A549 (cell line): ENCODE measurements at regions not wholly inside any gene's neighbourhood (a gene's known extent, or its start where the extent isn't known, plus 50 kb on each side); places are given as distances from the start of the nearest gene placed in this dataset.

Experiments used
- ATAC-seq, 2 experiments: fragments of 200-7000 bp in 1 of 2; fragments of >200 bp in 1 of 2; cut with Nextera tagmentation in 1 of 2; cut with Tn5 transposase in 1 of 2; 3 replicates each; pipeline versions ENCODE4 v1.8.0 to v1.9.1; 2018 to 2020; ENCODE audit warnings: mild to moderate bottlenecking in 1 of 2, moderate library complexity in 1 of 2
- CTCF ChIA-PET: fragments of 300-600 bp; sonication (Branson Sonifier 250); formaldehyde crosslinking; extraction: SDS; loops from one replicate; lab custom pipeline; 2021; ENCODE audit warnings: antibody characterized with exemption, inconsistent platforms; lab: Yijun Ruan, JAX
- POLR2A ChIA-PET: fragments of 350-600 bp; formaldehyde crosslinking; extraction: SDS; loops from one replicate; lab custom pipeline; 2021; ENCODE audit warnings: antibody characterized with exemption, inconsistent platforms; lab: Yijun Ruan, JAX
- DNase-seq, 2 experiments: peaks; one replicate each; pipeline versions ENCODE4 v3.0.0 to v3.0.0-alpha.2; 2011 to 2016; ENCODE audit warnings: low read depth in 1 of 2, low spot score in 1 of 2
- FAIRE-seq: peaks from 2 replicates; lab custom pipeline; 2011; peaks lifted over from hg19 to GRCh38; lab: Jason Lieb, UNC
- H3K27ac ChIP-seq, 2 experiments: fragments of >200 bp; sonication (Bioruptor Twin); formaldehyde crosslinking; 3 replicates each; pipeline ENCODE4 v1.5.1; 2016 to 2017
- H3K4me1 ChIP-seq: fragments of >200 bp; sonication (Bioruptor Twin); formaldehyde crosslinking; 3 replicates; pipeline ENCODE4 v1.6.1; 2016
- H3K4me2 ChIP-seq: fragments of >200 bp; sonication (Bioruptor Twin); formaldehyde crosslinking; 3 replicates; pipeline ENCODE4 v1.6.1; 2016
- H3K4me3 ChIP-seq: fragments of >200 bp; sonication (Bioruptor Twin); formaldehyde crosslinking; 3 replicates; pipeline ENCODE4 v1.5.1; 2016
- H3K9me3 ChIP-seq: fragments of >200 bp; sonication (Bioruptor Twin); formaldehyde crosslinking; 3 replicates; pipeline ENCODE4 v1.6.1; 2016
- CBX2 ChIP-seq: fragments of 200-600 bp; sonication (generic); IDR thresholded peaks from 2 replicates; pipeline ENCODE4 v1.6.1; 2016; ENCODE audit warnings: low read depth, mild to moderate bottlenecking, borderline replicate concordance
- CBX8 ChIP-seq: fragments of 200-600 bp; sonication (generic); IDR thresholded peaks from 2 replicates; pipeline ENCODE4 v1.6.1; 2016
- CEBPB ChIP-seq, 2 experiments: fragments of >200 bp in 1 of 2; sonication (Bioruptor Twin) in 1 of 2; formaldehyde crosslinking in 1 of 2; IDR thresholded peaks; 2 replicates each; pipeline ENCODE4 v1.6.1; 2012 to 2016
- EP300 ChIP-seq, 2 experiments: fragments of >200 bp; sonication (Bioruptor Twin); formaldehyde crosslinking; IDR thresholded peaks; 2 replicates in 1 of 2; 3 replicates in 1 of 2; pipeline ENCODE4 v1.6.1; 2016 to 2017
- ESRRA ChIP-seq: fragments of 150-350 bp; IDR thresholded peaks from 2 replicates; pipeline ENCODE4 v1.6.1; 2014; ENCODE audit warnings: mild to moderate bottlenecking, low read length, borderline replicate concordance
- FOSB ChIP-seq: fragments of 250-450 bp; sonication (Bioruptor Pico); IDR thresholded peaks from 2 replicates; pipeline ENCODE4 v1.5.0; 2020; ENCODE audit warnings: mild to moderate bottlenecking, moderate library complexity
- FOSL2 ChIP-seq, 2 experiments: fragments of 450-650 bp in 1 of 2; fragments of >200 bp in 1 of 2; sonication (Bioruptor Twin) in 1 of 2; formaldehyde crosslinking; IDR thresholded peaks; 2 replicates each; pipeline versions ENCODE4 v1.5.0 to v1.6.1; 2016 to 2020; ENCODE audit warnings: mild to moderate bottlenecking in 1 of 2, moderate library complexity in 1 of 2
- FOXS1 ChIP-seq: fragments of 250-450 bp; sonication (Bioruptor Pico); IDR thresholded peaks from 2 replicates; pipeline ENCODE4 v1.5.0; 2020; ENCODE audit warnings: mild to moderate bottlenecking, moderate library complexity
- HES2 ChIP-seq: fragments of >200 bp; sonication (Bioruptor Twin); formaldehyde crosslinking; IDR thresholded peaks from 2 replicates; pipeline ENCODE4 v1.6.1; 2016
- HOXA7 ChIP-seq: fragments of 250-450 bp; sonication (Bioruptor Pico); IDR thresholded peaks from 2 replicates; pipeline ENCODE4 v1.5.0; 2020; ENCODE audit warnings: mild to moderate bottlenecking, moderate library complexity
- HOXB13 ChIP-seq: fragments of 250-450 bp; sonication (Bioruptor Pico); IDR thresholded peaks from 2 replicates; pipeline ENCODE4 v1.5.0; 2020; ENCODE audit warnings: low read depth, mild to moderate bottlenecking, moderate library complexity
- MAFK ChIP-seq: fragments of 450-650 bp; IDR thresholded peaks from 2 replicates; pipeline ENCODE4 v1.6.1; 2014; ENCODE audit not compliant: partially characterized antibody
- MYC ChIP-seq: IDR thresholded peaks from 2 replicates; pipeline ENCODE4 v1.6.1; 2012; ENCODE audit warnings: mild to moderate bottlenecking, inconsistent platforms, low read length, improper control_type of control experiment, borderline replicate concordance
- PHF8 ChIP-seq: fragments of 200-600 bp; sonication (generic); IDR thresholded peaks from 2 replicates; pipeline ENCODE4 v1.6.1; 2016; ENCODE audit warnings: low read depth, mild to moderate bottlenecking, antibody characterized with exemption, moderate library complexity, borderline replicate concordance
- POLR2A ChIP-seq: IDR thresholded peaks from 2 replicates; pipeline ENCODE4 v1.6.1; 2012; ENCODE audit warnings: mild to moderate bottlenecking, low read length
- POLR2AphosphoS2 ChIP-seq: conservative IDR thresholded peaks from 2 replicates; pipeline ENCODE4 v1.6.1; 2012; ENCODE audit warnings: low read length, improper control_type of control experiment, inconsistent platforms
- RARB ChIP-seq: fragments of 250-450 bp; sonication (Bioruptor Pico); IDR thresholded peaks from 2 replicates; pipeline ENCODE4 v1.8.0; 2021; ENCODE audit warnings: mild to moderate bottlenecking, moderate library complexity
- RCOR1 ChIP-seq: fragments of 150-350 bp; IDR thresholded peaks from 2 replicates; pipeline ENCODE4 v1.6.1; 2014; ENCODE audit warnings: antibody characterized with exemption, low read length, low read depth
- RNF2 ChIP-seq: fragments of 200-600 bp; sonication (generic); IDR thresholded peaks from 2 replicates; pipeline ENCODE4 v1.6.1; 2016; ENCODE audit warnings: low read depth, mild to moderate bottlenecking, antibody characterized with exemption, moderate library complexity, borderline replicate concordance
- SREBF2 ChIP-seq: fragments of 450-650 bp; IDR thresholded peaks from 2 replicates; pipeline ENCODE4 v1.6.1; 2014; ENCODE audit warnings: mild to moderate bottlenecking, moderate library complexity
- TFCP2L1 ChIP-seq: fragments of 250-450 bp; sonication (Bioruptor Pico); IDR thresholded peaks from 2 replicates; pipeline ENCODE4 v1.5.0; 2021; ENCODE audit warnings: mild to moderate bottlenecking
- ZC3H11A ChIP-seq: fragments of 450-650 bp; IDR thresholded peaks from 2 replicates; pipeline ENCODE4 v1.6.1; 2014; ENCODE audit warnings: antibody characterized with exemption, mild to moderate bottlenecking
- ZFP36 ChIP-seq: fragments of 450-650 bp; IDR thresholded peaks from 2 replicates; pipeline ENCODE4 v1.6.1; 2014; ENCODE audit warnings: borderline replicate concordance; ENCODE audit not compliant: partially characterized antibody
- ZNF302 ChIP-seq: fragments of 250-450 bp; sonication (Bioruptor Pico); IDR thresholded peaks from 2 replicates; pipeline ENCODE4 v1.9.0; 2021; ENCODE audit warnings: inconsistent platforms, mild to moderate bottlenecking, moderate library complexity
- ZSCAN20 ChIP-seq: fragments of 250-450 bp; sonication (Bioruptor Pico); IDR thresholded peaks from 2 replicates; pipeline ENCODE4 v1.8.0; 2022; ENCODE audit warnings: mild to moderate bottlenecking, moderate library complexity
- WGBS: methylation state at CpG from one replicate; pipeline ENCODE4 v1.1.6; 2017; ENCODE audit errors: missing lambda C conversion rate; 5-methylcytosine and 5-hydroxymethylcytosine counted together
- TF ChIP-seq, protein P1 (sequence below): fragments of >200 bp; sonication (Bioruptor Twin); formaldehyde crosslinking; IDR thresholded peaks from 3 replicates; pipeline ENCODE4 v1.5.1; 2016
- TF ChIP-seq, protein P2 (sequence below): fragments of 250-450 bp; sonication (Bioruptor Pico); IDR thresholded peaks from 2 replicates; pipeline ENCODE4 v1.5.0; 2020; ENCODE audit warnings: low read depth, mild to moderate bottlenecking, moderate library complexity
- TF ChIP-seq, protein P3 (sequence below): fragments of >200 bp; sonication (Bioruptor Twin); formaldehyde crosslinking; IDR thresholded peaks from 3 replicates; pipeline ENCODE4 v1.6.1; 2016
- TF ChIP-seq, protein P4 (sequence below): IDR thresholded peaks from 2 replicates; pipeline ENCODE4 v1.6.1; 2012

- Histone ChIP-seq H3K4me1 (no peaks in the 10 kb centered on the region), H3K27ac (no peak overlapping the region), H3K9me3 (no peaks in the 10 kb centered on the region), H3K4me2 (no peak overlapping the region), H3K4me3 (no peak overlapping the region)
- CTCF ChIA-PET: no interaction called here
- TF ChIP-seq, protein P1, sequence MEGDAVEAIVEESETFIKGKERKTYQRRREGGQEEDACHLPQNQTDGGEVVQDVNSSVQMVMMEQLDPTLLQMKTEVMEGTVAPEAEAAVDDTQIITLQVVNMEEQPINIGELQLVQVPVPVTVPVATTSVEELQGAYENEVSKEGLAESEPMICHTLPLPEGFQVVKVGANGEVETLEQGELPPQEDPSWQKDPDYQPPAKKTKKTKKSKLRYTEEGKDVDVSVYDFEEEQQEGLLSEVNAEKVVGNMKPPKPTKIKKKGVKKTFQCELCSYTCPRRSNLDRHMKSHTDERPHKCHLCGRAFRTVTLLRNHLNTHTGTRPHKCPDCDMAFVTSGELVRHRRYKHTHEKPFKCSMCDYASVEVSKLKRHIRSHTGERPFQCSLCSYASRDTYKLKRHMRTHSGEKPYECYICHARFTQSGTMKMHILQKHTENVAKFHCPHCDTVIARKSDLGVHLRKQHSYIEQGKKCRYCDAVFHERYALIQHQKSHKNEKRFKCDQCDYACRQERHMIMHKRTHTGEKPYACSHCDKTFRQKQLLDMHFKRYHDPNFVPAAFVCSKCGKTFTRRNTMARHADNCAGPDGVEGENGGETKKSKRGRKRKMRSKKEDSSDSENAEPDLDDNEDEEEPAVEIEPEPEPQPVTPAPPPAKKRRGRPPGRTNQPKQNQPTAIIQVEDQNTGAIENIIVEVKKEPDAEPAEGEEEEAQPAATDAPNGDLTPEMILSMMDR: no peak
- TF ChIP-seq PHF8: no peak
- no peak for TF ChIP-seq ZSCAN20 (CRISPR knock-in tag)
- TF ChIP-seq FOXS1: no peak
- no peak for TF ChIP-seq MAFK
- no peak for TF ChIP-seq RNF2
- no peak for TF ChIP-seq SREBF2
- TF ChIP-seq ZC3H11A: no peak
- TF ChIP-seq CBX8: no peak
- POLR2A ChIA-PET: no interaction called here
- no peak for DNase-seq
- no peak for ATAC-seq
- FAIRE-seq: no peak
- WGBS: 94% methylated on average over 7 of the region's 9 CpGs
Measured at GRCh38 chr6:132932588-132932987, 118.2 kb downstream of the RPS12 start.

GRCh38 chr6:132933090-132933489 lies 118.7 kb downstream of the RPS12 start:
- Histone ChIP-seq H3K9me3 (no peaks in the 10 kb centered on the region), H3K4me3 (no peak overlapping the region), H3K4me1 (no peaks in the 10 kb centered on the region), H3K27ac (no peak overlapping the region), H3K4me2 (no peak overlapping the region)
- ATAC-seq: no peak
- CTCF ChIA-PET: no interaction called here
- POLR2A ChIA-PET: no interaction called here
- FAIRE-seq: no peak
- TF ChIP-seq RCOR1 (no peak), ZFP36 (no peak), ZNF302 (no peak), POLR2A (no peak), MYC (no peak), FOSB (CRISPR knock-in tag) (no peak), CEBPB (IDR thresholded peaks at IDR 0.05) (no peak), HOXB13 (no peak), TFCP2L1 (CRISPR knock-in tag) (no peak)
- TF ChIP-seq, protein P2, sequence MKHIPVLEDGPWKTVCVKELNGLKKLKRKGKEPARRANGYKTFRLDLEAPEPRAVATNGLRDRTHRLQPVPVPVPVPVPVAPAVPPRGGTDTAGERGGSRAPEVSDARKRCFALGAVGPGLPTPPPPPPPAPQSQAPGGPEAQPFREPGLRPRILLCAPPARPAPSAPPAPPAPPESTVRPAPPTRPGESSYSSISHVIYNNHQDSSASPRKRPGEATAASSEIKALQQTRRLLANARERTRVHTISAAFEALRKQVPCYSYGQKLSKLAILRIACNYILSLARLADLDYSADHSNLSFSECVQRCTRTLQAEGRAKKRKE (CRISPR knock-in tag): no peak
- TF ChIP-seq, protein P3, sequence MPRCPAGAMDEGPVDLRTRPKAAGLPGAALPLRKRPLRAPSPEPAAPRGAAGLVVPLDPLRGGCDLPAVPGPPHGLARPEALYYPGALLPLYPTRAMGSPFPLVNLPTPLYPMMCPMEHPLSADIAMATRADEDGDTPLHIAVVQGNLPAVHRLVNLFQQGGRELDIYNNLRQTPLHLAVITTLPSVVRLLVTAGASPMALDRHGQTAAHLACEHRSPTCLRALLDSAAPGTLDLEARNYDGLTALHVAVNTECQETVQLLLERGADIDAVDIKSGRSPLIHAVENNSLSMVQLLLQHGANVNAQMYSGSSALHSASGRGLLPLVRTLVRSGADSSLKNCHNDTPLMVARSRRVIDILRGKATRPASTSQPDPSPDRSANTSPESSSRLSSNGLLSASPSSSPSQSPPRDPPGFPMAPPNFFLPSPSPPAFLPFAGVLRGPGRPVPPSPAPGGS: no peak
- 59% methylated on average over 7 of the region's 8 CpGs for WGBS
- no peak for DNase-seq

DNA sequence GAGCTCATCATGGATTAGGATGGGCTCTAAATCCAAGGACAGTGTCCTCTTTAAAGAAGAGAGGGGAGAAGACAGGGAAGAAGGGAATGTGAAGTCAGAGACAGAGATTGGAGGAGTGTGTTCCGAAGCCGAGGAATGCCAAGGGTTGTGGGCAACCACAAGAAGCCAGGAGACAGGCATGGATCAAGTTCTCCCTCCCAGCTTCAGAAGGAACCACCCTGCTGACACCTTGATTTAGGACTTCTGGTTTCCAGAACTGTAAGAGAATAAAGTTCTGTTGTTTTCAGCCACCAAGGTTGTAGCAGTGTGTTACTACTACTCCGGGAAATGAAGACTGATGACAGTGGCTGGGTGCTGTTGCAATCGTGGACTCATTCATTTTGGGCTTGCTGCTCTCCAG lies 120.1 kb downstream of the RPS12 start:
- 54% methylated on average over 4 of the region's 4 CpGs for WGBS
- Histone ChIP-seq H3K4me2 (no peak overlapping the region), H3K9me3 (no peaks in the 10 kb centered on the region), H3K4me1 (no peaks in the 10 kb centered on the region), H3K4me3 (no peak overlapping the region), H3K27ac (no peak overlapping the region)
- DNase-seq (no peak), FAIRE-seq (no peak), ATAC-seq (no peak)
- ChIA-PET CTCF (no interaction called here), POLR2A (no interaction called here)
- TF ChIP-seq ZNF302 (no peak), ZC3H11A (no peak), CBX2 (no peak), HOXB13 (no peak), SREBF2 (no peak), POLR2AphosphoS2 (no peak), EP300 (IDR thresholded peaks at IDR 0.05) (no peak), MYC (no peak), FOSL2 (IDR thresholded peaks at IDR 0.05) (no peak), FOSL2 (CRISPR knock-in tag; IDR thresholded peaks at IDR 0.05) (no peak), ESRRA (no peak), HOXA7 (no peak), RARB (CRISPR knock-in tag) (no peak), HES2 (no peak), PHF8 (no peak)
- TF ChIP-seq, protein P4, sequence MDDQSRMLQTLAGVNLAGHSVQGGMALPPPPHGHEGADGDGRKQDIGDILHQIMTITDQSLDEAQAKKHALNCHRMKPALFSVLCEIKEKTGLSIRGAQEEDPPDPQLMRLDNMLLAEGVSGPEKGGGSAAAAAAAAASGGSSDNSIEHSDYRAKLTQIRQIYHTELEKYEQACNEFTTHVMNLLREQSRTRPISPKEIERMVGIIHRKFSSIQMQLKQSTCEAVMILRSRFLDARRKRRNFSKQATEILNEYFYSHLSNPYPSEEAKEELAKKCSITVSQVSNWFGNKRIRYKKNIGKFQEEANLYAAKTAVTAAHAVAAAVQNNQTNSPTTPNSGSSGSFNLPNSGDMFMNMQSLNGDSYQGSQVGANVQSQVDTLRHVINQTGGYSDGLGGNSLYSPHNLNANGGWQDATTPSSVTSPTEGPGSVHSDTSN: no peak
- TF ChIP-seq, protein P2 (CRISPR knock-in tag): no peak
